GM18870 (cell line): ENCODE measurements at regions not wholly inside any gene's neighbourhood (a gene's known extent, or its start where the extent isn't known, plus 50 kb on each side); places are given as distances from the start of the nearest gene placed in this dataset.
"Not testable (repeated sequence)": the region's sequence is repeated elsewhere in the genome, so short reads cannot be mapped to it uniquely, and the experiment has no call there.

Experiments
- ATAC-seq: cut with Tn5 transposase; IDR thresholded peaks from one replicate; pipeline ENCODE4 v1.9.1; 2021; ENCODE audit warnings: moderate library complexity; ENCODE audit not compliant: unreplicated experiment

DNA sequence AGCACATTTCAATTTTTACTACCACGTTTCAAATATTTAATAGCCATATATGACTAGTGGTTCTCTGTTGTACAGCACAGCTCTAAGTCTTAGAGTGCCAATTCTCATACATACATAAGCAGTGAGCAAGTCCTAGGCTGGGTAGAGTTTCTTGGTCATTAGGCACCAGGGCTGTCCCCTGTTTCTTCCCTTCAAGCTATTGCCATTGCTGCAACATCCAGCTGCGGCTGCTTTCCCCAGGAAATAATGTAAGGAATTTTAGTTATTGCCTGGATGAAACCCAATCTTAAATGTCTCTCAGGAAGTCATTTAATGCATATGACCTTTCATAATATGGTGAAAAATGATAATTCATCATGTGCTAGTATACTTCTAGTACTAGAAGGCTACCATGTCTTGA is 74.1 kb upstream of the PPP3CA start:
- no peak for ATAC-seq

DNA sequence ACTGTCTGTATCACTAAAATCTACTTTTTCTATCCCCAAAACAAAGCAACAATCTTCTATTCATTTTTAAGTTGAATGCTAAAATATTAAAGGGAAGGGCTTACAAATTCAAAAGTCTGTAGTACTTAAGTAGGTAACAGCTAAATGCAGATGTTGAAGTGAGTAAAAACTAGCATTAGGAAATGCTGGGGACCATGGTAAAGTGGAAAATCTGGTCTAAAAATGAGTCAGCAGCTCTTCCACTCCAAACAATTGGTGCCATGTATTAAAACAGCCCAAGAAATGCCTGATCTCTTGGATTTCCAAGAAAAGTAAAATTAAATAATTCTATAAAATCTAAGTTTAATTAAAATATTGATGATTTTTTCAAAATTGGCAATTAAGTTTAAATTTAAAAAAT is 73.3 kb upstream of the PPP3CA start:
- no peak for ATAC-seq

DNA sequence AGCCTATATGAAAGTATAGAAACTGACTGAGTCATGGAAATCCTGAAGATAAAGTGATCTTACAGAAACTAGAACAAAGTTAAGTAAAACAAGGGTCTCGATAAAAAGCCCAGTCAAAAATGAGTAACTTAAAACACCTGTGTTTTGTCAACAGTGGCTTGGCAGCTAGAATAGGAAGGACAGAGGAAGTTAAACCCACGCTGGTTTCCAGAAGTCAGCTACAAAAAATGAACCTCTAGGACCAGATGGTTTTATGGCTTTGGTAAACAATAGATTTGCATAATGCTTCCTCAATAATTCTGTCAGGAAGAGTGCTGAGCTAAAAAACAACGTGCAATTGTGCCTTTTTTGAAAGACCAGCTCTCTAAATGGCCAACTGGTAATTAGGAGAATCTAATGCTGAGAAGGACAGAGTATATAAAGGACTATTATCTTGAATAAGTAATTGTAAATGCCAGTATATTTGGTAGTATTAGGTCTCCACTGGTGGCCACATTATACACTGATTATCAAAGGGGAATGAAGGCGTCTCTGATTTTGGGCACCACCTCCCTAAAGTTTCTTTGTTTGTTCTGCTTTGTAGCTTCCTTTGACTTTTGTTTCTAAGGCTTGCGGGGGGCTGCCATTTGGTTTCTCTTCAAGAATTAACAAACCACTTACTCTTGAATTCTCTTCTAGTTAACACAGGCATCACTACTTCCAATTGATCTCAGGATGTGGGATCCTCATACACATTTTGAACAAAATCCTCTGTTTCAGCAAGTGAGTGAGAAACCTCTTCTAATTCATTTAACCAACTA is 72.2 kb upstream of the PPP3CA start:
- ATAC-seq = peak; percentile 85

DNA sequence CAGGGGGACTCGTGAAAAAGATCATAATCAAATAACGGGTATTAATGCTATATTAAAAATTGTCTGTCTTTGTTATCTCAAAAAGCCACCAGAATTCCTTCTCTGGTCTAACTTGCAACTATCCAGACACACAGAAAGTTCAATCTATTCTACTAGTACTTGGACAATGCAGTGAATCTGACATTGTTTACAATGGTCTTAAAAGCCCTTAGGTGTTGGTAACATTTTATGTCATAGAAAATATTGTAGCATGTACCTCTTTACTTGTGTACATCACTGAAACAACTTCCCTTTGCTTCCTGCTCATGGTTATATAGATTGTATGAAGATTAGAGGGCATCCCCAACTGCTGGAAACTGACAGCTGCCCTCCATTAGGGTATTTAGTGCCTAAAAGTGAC is 71.1 kb upstream of the PPP3CA start:
- no peak for ATAC-seq

DNA sequence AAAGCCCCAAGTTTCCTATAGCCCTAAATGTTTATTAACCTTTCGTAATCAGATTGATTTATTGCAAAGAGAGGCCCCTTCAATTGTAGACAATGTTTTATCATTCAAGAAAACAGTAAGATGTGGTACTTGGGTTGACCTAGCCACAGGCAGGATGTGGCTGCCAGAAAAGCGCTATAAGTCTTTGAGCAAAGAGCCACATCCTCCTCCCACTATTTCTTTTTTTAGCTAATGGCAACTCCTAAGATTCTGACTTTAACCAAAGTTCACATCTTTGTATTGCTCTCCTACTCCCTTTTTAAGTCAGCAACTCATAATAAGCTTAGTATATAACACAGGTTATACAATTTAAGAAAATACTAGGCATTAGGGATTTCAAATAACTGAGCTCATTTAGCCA is 70.7 kb upstream of the PPP3CA start:
- ATAC-seq = peak; percentile 79

DNA sequence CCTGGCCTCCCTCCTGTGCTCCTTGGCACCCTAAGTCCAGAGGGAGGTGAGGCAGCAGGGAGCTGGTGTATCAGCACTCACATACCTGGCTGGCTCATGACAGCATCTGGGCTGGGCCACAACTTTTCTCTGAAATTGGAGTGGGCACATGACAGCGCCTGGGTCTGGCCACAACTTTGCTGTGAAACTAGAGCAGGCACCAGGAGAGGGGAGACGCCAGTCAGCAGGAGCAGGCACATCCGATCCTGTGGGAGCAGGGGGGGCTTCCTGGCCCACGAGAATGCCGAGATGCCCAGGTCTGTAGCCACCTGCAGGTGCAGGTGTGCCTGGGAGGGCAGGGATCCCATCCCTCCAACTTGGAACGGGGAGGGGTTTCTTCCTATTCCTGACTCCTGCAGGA is 69.7 kb upstream of the PPP3CA start:
- no peak for ATAC-seq

DNA sequence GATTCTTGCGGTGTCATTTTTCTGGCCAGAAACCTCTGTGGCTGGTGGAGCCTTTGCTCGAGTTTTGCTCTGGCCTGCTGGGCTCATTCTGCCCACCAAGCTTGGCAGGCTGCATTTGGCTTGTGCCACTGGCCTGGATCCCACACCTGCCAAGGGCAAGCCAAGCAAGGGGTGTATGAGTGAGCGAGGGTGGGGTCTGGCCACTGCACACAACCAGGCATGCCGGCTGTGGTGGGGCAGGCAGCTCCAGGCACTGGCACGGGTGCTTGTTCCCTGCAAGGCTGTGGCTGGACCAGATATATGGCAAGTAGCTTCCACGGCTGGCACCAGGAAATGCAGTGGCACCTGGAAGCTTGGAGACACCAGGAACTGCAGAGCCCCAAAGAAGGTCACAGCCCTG is 68.6 kb upstream of the PPP3CA start:
- no peak for ATAC-seq

DNA sequence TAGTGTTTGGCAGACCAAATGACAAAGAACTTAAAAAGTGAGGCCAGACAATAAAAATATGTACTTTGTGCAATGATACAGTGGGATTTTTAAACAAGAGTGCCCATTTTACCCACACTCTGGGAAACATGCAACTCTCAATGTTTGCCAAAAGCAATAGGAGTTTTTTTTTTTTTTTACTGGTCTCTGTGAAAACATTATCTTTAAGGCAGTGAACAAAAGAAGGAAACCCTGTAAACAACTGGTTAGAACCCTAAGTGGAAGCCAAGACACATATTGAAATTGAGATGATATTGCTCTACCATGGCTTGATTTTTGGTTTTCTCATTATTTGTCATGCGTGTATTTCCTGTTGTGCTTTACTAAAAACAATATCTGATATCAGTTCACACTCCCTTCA is 67.2 kb upstream of the PPP3CA start:
- no peak for ATAC-seq

DNA sequence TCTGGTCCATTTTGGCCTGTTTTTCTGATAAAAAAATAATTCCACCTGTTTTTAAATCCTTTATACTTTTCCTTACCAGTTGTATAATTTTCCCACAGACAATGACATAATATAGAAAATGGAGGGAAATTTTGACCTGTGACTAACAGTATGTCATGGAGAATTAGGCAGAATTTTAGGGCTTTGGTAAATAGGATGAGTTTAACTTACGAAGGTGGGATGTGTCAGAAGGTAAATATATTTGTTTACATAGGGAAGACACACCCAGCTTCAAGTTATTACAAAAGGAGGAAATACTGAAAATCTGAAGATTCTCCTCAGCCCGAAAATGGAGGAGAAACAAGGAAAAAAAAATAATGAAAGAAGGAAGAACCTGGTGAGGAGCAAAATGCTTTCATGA is 64.6 kb upstream of the PPP3CA start:
- no peak for ATAC-seq

DNA sequence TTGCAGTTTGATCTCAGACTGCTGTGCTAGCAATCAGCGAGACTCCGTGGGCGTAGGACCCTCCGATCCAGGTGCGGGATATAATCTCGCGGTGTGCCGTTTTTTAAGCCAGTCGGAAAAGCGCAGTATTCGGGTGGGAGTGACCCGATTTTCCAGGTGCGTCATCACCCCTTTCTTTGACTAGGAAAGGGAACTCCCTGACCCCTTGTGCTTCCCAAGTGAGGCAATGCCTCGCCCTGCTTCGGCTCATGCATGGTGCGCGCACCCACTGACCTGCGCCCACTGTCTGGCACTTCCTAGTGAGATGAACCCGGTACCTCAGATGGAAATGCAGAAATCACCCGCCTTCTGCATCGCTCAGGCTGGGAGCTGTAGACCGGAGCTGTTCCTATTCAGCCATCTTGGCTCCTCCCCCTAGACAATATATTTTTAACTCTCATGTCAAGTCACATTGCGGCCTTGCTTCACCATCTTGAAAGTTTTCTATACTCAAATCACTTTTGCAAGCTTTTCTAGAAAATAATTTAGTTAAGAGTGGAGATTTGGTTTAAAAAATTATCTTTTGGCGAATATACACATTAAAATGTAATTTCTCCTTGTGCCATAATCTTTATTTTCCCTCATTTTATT is 64.1 kb upstream of the PPP3CA start:
- not testable (repeated sequence) for ATAC-seq

DNA sequence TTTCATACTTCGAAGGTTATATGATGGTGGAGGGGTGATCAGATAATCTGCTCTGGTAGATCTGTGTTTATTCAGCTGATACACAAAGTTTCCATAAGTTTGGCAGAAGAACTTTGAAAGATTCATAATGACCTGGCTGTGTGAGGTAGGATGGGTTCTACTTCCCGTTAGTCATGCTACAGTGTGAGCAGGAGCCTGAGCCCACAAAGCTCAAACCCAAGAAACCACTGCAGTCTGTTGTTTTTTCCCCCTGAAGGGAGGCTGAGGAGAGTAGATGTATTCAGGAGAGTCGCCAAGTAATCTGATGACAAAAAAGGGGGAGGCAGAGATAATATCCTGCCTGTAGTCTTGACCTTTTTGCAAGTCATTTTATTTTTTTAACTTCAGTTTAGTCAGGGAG is 52.8 kb upstream of the PPP3CA start:
- no peak for ATAC-seq

DNA sequence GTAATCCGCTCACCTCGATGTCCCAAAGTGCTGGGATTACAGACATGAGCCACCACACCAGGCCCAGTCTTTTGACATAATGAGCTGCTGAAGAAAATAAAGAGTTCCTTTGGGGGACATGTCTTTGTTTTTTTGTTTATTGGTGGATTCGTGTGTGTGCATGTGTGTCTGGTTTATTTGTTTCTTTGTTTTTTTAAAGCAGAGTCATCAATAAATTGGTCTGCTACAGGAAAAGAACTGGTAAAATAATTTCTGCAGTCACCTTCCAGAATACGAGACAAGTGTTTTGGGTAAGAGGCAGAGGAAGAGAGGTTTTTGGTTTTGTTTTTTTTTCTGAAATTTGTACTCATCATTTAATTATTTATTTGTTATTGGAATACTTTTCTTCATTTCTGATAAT is 51.5 kb upstream of the PPP3CA start:
- ATAC-seq = no peak
